ENCODE measurements at regions not wholly inside any gene's neighbourhood (a gene's known extent, or its start where the extent isn't known, plus 50 kb on each side); places are given as distances from the start of the nearest gene placed in this dataset.
"Not testable (repeated sequence)": the region's sequence is repeated elsewhere in the genome, so short reads cannot be mapped to it uniquely, and the experiment has no call there.

- not testable (repeated sequence) for TF ChIP-seq EZH2 (IDR thresholded peaks at IDR 0.05; ENCODE audit: borderline replicate concordance, low read depth, low read length, severe bottlenecking); CTCF (IDR thresholded peaks at IDR 0.05; ENCODE audit: borderline replicate concordance, extremely low read depth, low read length, poor library complexity, severe bottlenecking)
Observed at GRCh38 chr6:11416099-11416935, 121.2 kb upstream of the TMEM170B start.
